ENCODE measurements at regions not wholly inside any gene's neighbourhood (a gene's known extent, or its start where the extent isn't known, plus 50 kb on each side); places are given as distances from the start of the nearest gene placed in this dataset.

- Histone ChIP-seq H3K36me3 (ENCODE audit: insufficient read depth, low read length, poor library complexity, severe bottlenecking) (no peaks in the 10 kb centered on the region), H3K9me3 (ENCODE audit: low read depth, low read length, poor library complexity, severe bottlenecking) (no peaks in the 10 kb centered on the region), H3K27me3 (replicated peaks; ENCODE audit: insufficient read depth, low read depth, low read length, poor library complexity) (no peaks in the 10 kb centered on the region), H3K27ac (ENCODE audit: low read depth, low read length, poor library complexity, severe bottlenecking) (no peak overlapping the region), H3K4me3 (ENCODE audit: low read depth, low read length, poor library complexity, severe bottlenecking) (no peak overlapping the region), H3K4me1 (ENCODE audit: insufficient read depth, low read length, poor library complexity, severe bottlenecking) (no peaks in the 10 kb centered on the region)
- no peak for TF ChIP-seq CTCF (conservative IDR thresholded peaks at IDR 0.05; ENCODE audit: low read depth, low read length)
- no peak for TF ChIP-seq EZH2 (IDR thresholded peaks at IDR 0.05; ENCODE audit: borderline replicate concordance, low read depth, low read length, poor library complexity, severe bottlenecking)
- ChIA-PET CTCF (no interaction called here), POLR2A (ENCODE audit: low non-redundant PET) (no interaction called here)
- no TSS peak for BruUV-seq (replicated peaks)
- no peak for DNase-seq (ENCODE audit: low spot score)
- intact Hi-C loops (cut with micrococcal nuclease; ENCODE audit: unreplicated experiment): no loop called here
These were observed 1004.2 kb downstream of the PCDH18 start for GRCh38 chr4:136528131-136528530.

- BruUV-seq (replicated peaks): no TSS peak
- CTCF ChIA-PET: no interaction called here
- no peaks in the 10 kb centered on the region for H3K36me3 ChIP-seq (ENCODE audit: insufficient read depth, low read length, poor library complexity, severe bottlenecking)
- no peaks in the 10 kb centered on the region for H3K9me3 ChIP-seq (ENCODE audit: low read depth, low read length, poor library complexity, severe bottlenecking)
- no peak overlapping the region for H3K27ac ChIP-seq (ENCODE audit: low read depth, low read length, poor library complexity, severe bottlenecking)
- no peak overlapping the region for H3K4me3 ChIP-seq (ENCODE audit: low read depth, low read length, poor library complexity, severe bottlenecking)
- intact Hi-C loops (cut with micrococcal nuclease; ENCODE audit: unreplicated experiment): no loop called here
- H3K27me3 ChIP-seq (replicated peaks; ENCODE audit: insufficient read depth, low read depth, low read length, poor library complexity): no peaks in the 10 kb centered on the region
- POLR2A ChIA-PET (ENCODE audit: low non-redundant PET): no interaction called here
- H3K4me1 ChIP-seq (ENCODE audit: insufficient read depth, low read length, poor library complexity, severe bottlenecking): no peaks in the 10 kb centered on the region
- no peak for TF ChIP-seq CTCF (conservative IDR thresholded peaks at IDR 0.05; ENCODE audit: low read depth, low read length)
- TF ChIP-seq EZH2 (IDR thresholded peaks at IDR 0.05; ENCODE audit: borderline replicate concordance, low read depth, low read length, poor library complexity, severe bottlenecking): no peak
- no peak for DNase-seq (ENCODE audit: low spot score)
These were observed 1005.8 kb downstream of the PCDH18 start for GRCh38 chr4:136526517-136526916.

- TF ChIP-seq EZH2 (IDR thresholded peaks at IDR 0.05; ENCODE audit: borderline replicate concordance, low read depth, low read length, poor library complexity, severe bottlenecking): no peak
- TF ChIP-seq CTCF (conservative IDR thresholded peaks at IDR 0.05; ENCODE audit: low read depth, low read length): no peak
- H3K4me3 ChIP-seq (ENCODE audit: low read depth, low read length, poor library complexity, severe bottlenecking): no peak overlapping the region
- ChIA-PET POLR2A (ENCODE audit: low non-redundant PET) (no interaction called here), CTCF (no interaction called here)
- no peak overlapping the region for H3K27ac ChIP-seq (ENCODE audit: low read depth, low read length, poor library complexity, severe bottlenecking)
- H3K9me3 ChIP-seq (ENCODE audit: low read depth, low read length, poor library complexity, severe bottlenecking): no peaks in the 10 kb centered on the region
- no peaks in the 10 kb centered on the region for H3K27me3 ChIP-seq (replicated peaks; ENCODE audit: insufficient read depth, low read depth, low read length, poor library complexity)
- BruUV-seq (replicated peaks): no TSS peak
- intact Hi-C loops (cut with micrococcal nuclease; ENCODE audit: unreplicated experiment): no loop called here
- no peaks in the 10 kb centered on the region for H3K4me1 ChIP-seq (ENCODE audit: insufficient read depth, low read length, poor library complexity, severe bottlenecking)
- DNase-seq (ENCODE audit: low spot score): no peak
- no peaks in the 10 kb centered on the region for H3K36me3 ChIP-seq (ENCODE audit: insufficient read depth, low read length, poor library complexity, severe bottlenecking)
These were observed 1008.3 kb downstream of the PCDH18 start for GRCh38 chr4:136524039-136524438.

Measured in A673 (cell line).